ENCODE measurements at regions not wholly inside any gene's neighbourhood (a gene's known extent, or its start where the extent isn't known, plus 50 kb on each side); places are given as distances from the start of the nearest gene placed in this dataset.

DNA sequence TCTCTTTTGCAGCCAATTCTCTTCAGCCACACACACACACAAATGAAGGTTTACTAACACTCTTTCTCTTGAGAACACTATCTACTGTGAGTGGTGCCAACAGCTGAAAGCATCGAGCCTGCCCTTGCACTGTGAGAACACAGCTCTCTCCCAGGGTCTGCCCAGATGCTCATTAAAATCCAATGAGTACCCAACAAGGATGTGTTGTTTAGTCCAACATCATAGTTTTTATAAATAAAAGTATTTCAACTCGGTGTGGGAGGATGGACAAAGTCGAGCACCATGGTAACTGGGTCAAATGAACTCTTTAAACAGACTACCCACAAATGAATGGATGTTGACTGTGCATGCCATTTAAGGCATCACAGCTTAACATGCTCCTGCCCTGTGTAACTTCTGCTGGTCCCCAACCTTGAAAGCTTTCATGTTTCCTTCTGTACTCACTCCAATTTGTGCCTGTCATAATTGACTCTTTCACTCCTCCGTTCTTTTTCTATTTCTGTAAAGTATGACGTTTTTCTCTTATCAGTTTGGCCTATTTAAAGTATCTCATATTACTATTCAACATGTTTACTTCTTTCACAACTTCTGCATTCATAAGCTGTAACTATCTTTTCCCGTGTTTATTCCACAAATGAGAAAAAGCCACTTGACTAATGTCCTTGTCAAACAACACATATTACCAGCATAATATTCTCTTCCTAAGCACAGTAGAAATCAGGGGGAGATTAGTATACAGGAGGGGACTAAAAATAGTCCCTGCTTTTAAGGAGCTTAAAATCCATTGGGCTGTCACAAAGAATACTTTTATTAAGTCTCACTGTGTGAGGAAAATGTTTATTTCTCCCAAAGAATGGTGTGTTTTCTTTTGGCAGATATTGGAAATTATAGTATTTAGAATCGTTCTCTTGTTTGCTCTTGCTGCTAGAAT lies 215.4 kb downstream of the RFPL4B start:
- no peak for ATAC-seq
- ChIA-PET POLR2A (no interaction called here), CTCF (no interaction called here)
- no peak overlapping the region for H3K4me3 Mint-ChIP-seq
- no peaks in the 10 kb centered on the region for H3K9me3 Mint-ChIP-seq (ENCODE audit: low read depth)
- no peaks in the 10 kb centered on the region for H3K27me3 Mint-ChIP-seq
- H3K36me3 Mint-ChIP-seq (ENCODE audit: low read depth), result no peaks in the 10 kb centered on the region
- no peak overlapping the region for H3K27ac Mint-ChIP-seq
- H3K4me1 Mint-ChIP-seq, result no peaks in the 10 kb centered on the region
- DNase-seq, result no peak
- intact Hi-C loops (cut with DNase I, micrococcal nuclease), result no loop called here

DNA sequence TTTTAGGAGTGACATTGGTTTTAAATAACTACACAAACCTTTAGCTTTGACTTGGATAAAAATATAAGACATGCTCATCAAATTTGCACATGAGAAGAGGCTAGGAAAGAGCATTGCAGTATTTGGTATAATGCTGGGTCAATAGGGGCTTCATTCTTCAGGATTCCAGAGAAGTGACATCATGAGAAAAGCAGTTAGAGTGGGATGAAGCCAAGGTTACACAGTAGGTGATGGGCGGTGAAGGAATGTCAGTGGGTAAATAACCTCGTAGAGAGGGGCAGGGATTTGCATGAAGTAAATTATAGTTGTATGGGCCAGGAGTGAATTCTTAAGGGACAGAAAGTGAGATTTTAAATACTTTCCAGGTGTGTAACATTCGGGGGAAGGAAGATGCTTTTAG lies 216.2 kb downstream of the RFPL4B start:
- Mint-ChIP-seq H3K4me3 (no peak overlapping the region), H3K9me3 (ENCODE audit: low read depth) (no peaks in the 10 kb centered on the region), H3K27me3 (no peaks in the 10 kb centered on the region), H3K4me1 (no peaks in the 10 kb centered on the region), H3K27ac (no peak overlapping the region), H3K36me3 (ENCODE audit: low read depth) (no peaks in the 10 kb centered on the region)
- DNase-seq (no peak), ATAC-seq (no peak)
- intact Hi-C loops (cut with DNase I, micrococcal nuclease), result no loop called here
- POLR2A ChIA-PET, result no interaction called here
- CTCF ChIA-PET, result no interaction called here

- intact Hi-C loops (cut with DNase I, micrococcal nuclease), result no loop called here
- ATAC-seq, result no peak
- H3K9me3 Mint-ChIP-seq (ENCODE audit: low read depth), result no peaks in the 10 kb centered on the region
- H3K4me3 Mint-ChIP-seq, result no peak overlapping the region
- ChIA-PET CTCF (no interaction called here), POLR2A (no interaction called here)
- H3K4me1 Mint-ChIP-seq, result no peaks in the 10 kb centered on the region
- H3K36me3 Mint-ChIP-seq (ENCODE audit: low read depth), result no peaks in the 10 kb centered on the region
- H3K27ac Mint-ChIP-seq, result no peak overlapping the region
- no peak for DNase-seq
- no peaks in the 10 kb centered on the region for H3K27me3 Mint-ChIP-seq
These were observed 220.9 kb downstream of the RFPL4B start for GRCh38 chr6:112568066-112568465.

- H3K27ac Mint-ChIP-seq, result no peak overlapping the region
- no peaks in the 10 kb centered on the region for H3K9me3 Mint-ChIP-seq (ENCODE audit: low read depth)
- POLR2A ChIA-PET, result no interaction called here
- DNase-seq (no peak), ATAC-seq (no peak)
- H3K36me3 Mint-ChIP-seq (ENCODE audit: low read depth), result no peaks in the 10 kb centered on the region
- no peak overlapping the region for H3K4me3 Mint-ChIP-seq
- CTCF ChIA-PET, result interaction anchor here (0.6 kb wide), 1 partner anchor 412 kb away, joined by 4 read pairs; no protein-coding TSS in a partner anchor
- no peaks in the 10 kb centered on the region for H3K27me3 Mint-ChIP-seq
- intact Hi-C loops (cut with DNase I, micrococcal nuclease), result no loop called here
- H3K4me1 Mint-ChIP-seq, result no peaks in the 10 kb centered on the region
These were observed 224.5 kb downstream of the RFPL4B start for GRCh38 chr6:112571488-112572270.

DNA sequence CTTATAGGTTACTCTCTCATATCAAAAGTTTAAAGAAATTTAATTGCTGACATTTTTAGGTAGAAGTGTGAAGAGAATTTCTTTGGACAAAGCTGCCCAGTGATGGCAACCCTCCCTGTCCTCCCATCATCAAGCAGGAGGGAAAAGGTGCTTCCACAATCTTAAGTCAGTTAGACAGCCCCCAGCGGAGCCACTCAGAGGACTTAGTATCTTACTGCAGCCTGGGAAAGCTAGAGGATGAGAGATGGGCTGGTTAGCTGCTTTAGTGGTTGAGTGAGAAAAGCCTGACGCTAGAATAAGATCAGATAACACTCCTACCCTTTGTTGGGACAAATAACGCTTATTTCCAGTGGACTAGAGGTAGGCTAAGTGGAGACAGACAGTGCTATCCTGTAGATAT lies 227.1 kb downstream of the RFPL4B start:
- ATAC-seq (no peak), DNase-seq (no peak)
- ChIA-PET POLR2A (no interaction called here), CTCF (no interaction called here)
- Mint-ChIP-seq H3K4me3 (no peak overlapping the region), H3K27me3 (no peaks in the 10 kb centered on the region), H3K27ac (no peak overlapping the region), H3K4me1 (no peaks in the 10 kb centered on the region), H3K36me3 (ENCODE audit: low read depth) (no peaks in the 10 kb centered on the region), H3K9me3 (ENCODE audit: low read depth) (no peaks in the 10 kb centered on the region)
- intact Hi-C loops (cut with DNase I, micrococcal nuclease), result no loop called here

- Mint-ChIP-seq H3K27me3 (no peaks in the 10 kb centered on the region), H3K4me3 (no peak overlapping the region), H3K9me3 (ENCODE audit: low read depth) (no peaks in the 10 kb centered on the region), H3K36me3 (ENCODE audit: low read depth) (no peaks in the 10 kb centered on the region), H3K27ac (no peak overlapping the region), H3K4me1 (no peaks in the 10 kb centered on the region)
- ChIA-PET POLR2A (no interaction called here), CTCF (no interaction called here)
- intact Hi-C loops (cut with DNase I, micrococcal nuclease), result no loop called here
- DNase-seq, result no peak
- ATAC-seq, result no peak
These were observed 228.2 kb downstream of the RFPL4B start for GRCh38 chr6:112575309-112575834.

- H3K4me1 Mint-ChIP-seq, result no peaks in the 10 kb centered on the region
- ATAC-seq (no peak), DNase-seq (no peak)
- no peaks in the 10 kb centered on the region for H3K27me3 Mint-ChIP-seq
- H3K27ac Mint-ChIP-seq, result no peak overlapping the region
- H3K36me3 Mint-ChIP-seq (ENCODE audit: low read depth), result no peaks in the 10 kb centered on the region
- ChIA-PET CTCF (no interaction called here), POLR2A (no interaction called here)
- intact Hi-C loops (cut with DNase I, micrococcal nuclease), result no loop called here
- H3K4me3 Mint-ChIP-seq, result no peak overlapping the region
- H3K9me3 Mint-ChIP-seq (ENCODE audit: low read depth), result no peaks in the 10 kb centered on the region
These were observed 229.3 kb downstream of the RFPL4B start for GRCh38 chr6:112576423-112576822.

DNA sequence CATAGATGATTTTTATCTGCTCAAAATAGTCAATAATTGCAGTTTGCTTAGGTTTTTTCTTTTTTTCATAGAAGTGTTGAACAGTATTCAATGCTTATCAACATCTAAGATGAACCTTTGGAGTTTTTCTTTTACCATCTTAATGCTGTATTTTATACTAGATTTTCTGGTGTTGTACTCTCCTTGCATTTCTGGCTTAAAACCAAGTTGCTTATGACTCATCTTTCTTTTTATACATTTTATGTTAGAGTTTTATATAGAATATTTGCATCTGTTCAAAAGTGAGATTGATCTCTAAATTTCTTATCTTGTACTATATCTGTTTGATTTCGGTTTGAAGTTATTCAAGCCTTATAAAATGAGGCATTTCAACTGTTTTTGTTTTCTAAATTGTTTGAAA lies 232.5 kb downstream of the RFPL4B start:
- intact Hi-C loops (cut with DNase I, micrococcal nuclease), result no loop called here
- ChIA-PET CTCF (no interaction called here), POLR2A (no interaction called here)
- no peak overlapping the region for H3K4me3 Mint-ChIP-seq
- H3K4me1 Mint-ChIP-seq, result no peaks in the 10 kb centered on the region
- H3K36me3 Mint-ChIP-seq (ENCODE audit: low read depth), result no peaks in the 10 kb centered on the region
- no peaks in the 10 kb centered on the region for H3K27me3 Mint-ChIP-seq
- no peak for ATAC-seq
- no peak for DNase-seq
- peaks cover 3% of the 10 kb centered on the region for H3K9me3 Mint-ChIP-seq (ENCODE audit: low read depth)
- H3K27ac Mint-ChIP-seq, result no peak overlapping the region

GRCh38 chr6:112581015-112581414 lies 233.9 kb downstream of the RFPL4B start:
- Mint-ChIP-seq H3K36me3 (ENCODE audit: low read depth) (no peaks in the 10 kb centered on the region), H3K27ac (no peak overlapping the region), H3K27me3 (no peaks in the 10 kb centered on the region), H3K4me3 (no peak overlapping the region), H3K4me1 (no peaks in the 10 kb centered on the region), H3K9me3 (ENCODE audit: low read depth) (peaks cover 3% of the 10 kb centered on the region)
- DNase-seq, result no peak
- intact Hi-C loops (cut with DNase I, micrococcal nuclease), result no loop called here
- CTCF ChIA-PET, result interaction anchor here (0.9 kb wide), 1 partner anchor 33 kb away, joined by 3 read pairs; no protein-coding TSS in a partner anchor
- POLR2A ChIA-PET, result no interaction called here
- ATAC-seq, result no peak

DNA sequence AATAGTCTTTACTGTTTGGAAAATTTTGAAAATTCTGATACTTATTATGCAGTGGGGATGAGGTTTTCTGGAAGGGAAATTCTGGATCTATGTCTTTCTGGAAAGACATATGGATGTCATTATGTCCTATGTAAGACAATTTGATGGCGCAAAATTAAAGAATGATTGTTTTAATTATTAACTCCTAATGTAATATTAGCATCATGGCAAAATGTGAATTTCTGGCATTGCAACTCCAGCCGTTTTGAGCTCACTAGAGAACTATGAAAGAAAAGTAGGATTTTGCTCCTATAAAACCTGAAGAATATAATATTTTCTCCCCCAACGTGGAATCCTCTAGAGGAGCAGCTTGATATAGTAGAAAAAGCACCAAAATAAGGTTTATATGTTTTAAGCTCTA lies 243.2 kb downstream of the RFPL4B start:
- Mint-ChIP-seq H3K27ac (no peak overlapping the region), H3K9me3 (ENCODE audit: low read depth) (no peaks in the 10 kb centered on the region), H3K27me3 (no peaks in the 10 kb centered on the region), H3K4me3 (no peak overlapping the region), H3K4me1 (no peaks in the 10 kb centered on the region), H3K36me3 (ENCODE audit: low read depth) (no peaks in the 10 kb centered on the region)
- intact Hi-C loops (cut with DNase I, micrococcal nuclease), result no loop called here
- no peak for ATAC-seq
- no peak for DNase-seq
- ChIA-PET CTCF (no interaction called here), POLR2A (no interaction called here)

GRCh38 chr6:112591329-112591728 lies 244.2 kb downstream of the RFPL4B start:
- intact Hi-C loops (cut with DNase I, micrococcal nuclease), result no loop called here
- CTCF ChIA-PET, result no interaction called here
- Mint-ChIP-seq H3K36me3 (ENCODE audit: low read depth) (no peaks in the 10 kb centered on the region), H3K4me1 (no peaks in the 10 kb centered on the region), H3K9me3 (ENCODE audit: low read depth) (peaks cover 1% of the 10 kb centered on the region), H3K27ac (no peak overlapping the region), H3K4me3 (no peak overlapping the region), H3K27me3 (no peaks in the 10 kb centered on the region)
- POLR2A ChIA-PET, result no interaction called here
- ATAC-seq (no peak), DNase-seq (no peak)

- Mint-ChIP-seq H3K4me3 (no peak overlapping the region), H3K27ac (no peak overlapping the region), H3K36me3 (ENCODE audit: low read depth) (no peaks in the 10 kb centered on the region), H3K27me3 (no peaks in the 10 kb centered on the region), H3K4me1 (no peaks in the 10 kb centered on the region), H3K9me3 (ENCODE audit: low read depth) (peaks cover 1% of the 10 kb centered on the region)
- POLR2A ChIA-PET, result no interaction called here
- DNase-seq (no peak), ATAC-seq (no peak)
- CTCF ChIA-PET, result no interaction called here
- intact Hi-C loops (cut with DNase I, micrococcal nuclease), result no loop called here
These were observed 245.0 kb downstream of the RFPL4B start for GRCh38 chr6:112592159-112592558.

All from activated CD4-positive, alpha-beta T cell treated with anti-CD3 and anti-CD28 coated beads for 36 hours (primary cell).